Cerebellar nuclear complex (tissue), 1 donor: ENCODE measurements at regions not wholly inside any gene's neighbourhood (a gene's known extent, or its start where the extent isn't known, plus 50 kb on each side); places are given as distances from the start of the nearest gene placed in this dataset.
"Not testable (repeated sequence)": the region's sequence is repeated elsewhere in the genome, so short reads cannot be mapped to it uniquely, and the experiment has no call there.

Experiments used
- DNase-seq, 2 experiments: peaks; one replicate each; lab custom pipeline; 2025; lab: John Stamatoyannopoulos, UW

- DNase-seq, result no peak
These were observed 199.5 kb downstream of the TBC1D2B start for GRCh38 chr15:77877869-77878577.

- not testable (repeated sequence) for DNase-seq
These were observed 201.2 kb downstream of the TBC1D2B start for GRCh38 chr15:77876107-77876820.

GRCh38 chr15:77875066-77875721 is 202.3 kb downstream of the TBC1D2B start:
- not testable (repeated sequence) for DNase-seq

GRCh38 chr15:77874063-77874462 is 203.4 kb downstream of the TBC1D2B start:
- DNase-seq, result no peak

GRCh38 chr15:77872521-77873425 is 204.7 kb downstream of the TBC1D2B start:
- DNase-seq, result not testable (repeated sequence)

GRCh38 chr15:77871852-77872371 is 205.6 kb downstream of the TBC1D2B start:
- no peak for DNase-seq

- DNase-seq, result peak in 1 of 2 experiments; percentile 13
These were observed 207.1 kb downstream of the TBC1D2B start for GRCh38 chr15:77870195-77871065.

- no peak for DNase-seq
These were observed 208.3 kb downstream of the TBC1D2B start for GRCh38 chr15:77869021-77869895.

GRCh38 chr15:77868048-77868629 is 209.4 kb downstream of the TBC1D2B start:
- not testable (repeated sequence) for DNase-seq

- no peak for DNase-seq
These were observed 210.1 kb downstream of the TBC1D2B start for GRCh38 chr15:77867266-77868047.

GRCh38 chr15:77866596-77867125 is 210.8 kb downstream of the TBC1D2B start:
- no peak for DNase-seq

- no peak for DNase-seq
These were observed 211.3 kb downstream of the TBC1D2B start for GRCh38 chr15:77866186-77866585.

GRCh38 chr15:77865701-77866100 is 211.8 kb downstream of the TBC1D2B start:
- no peak for DNase-seq

GRCh38 chr15:77865106-77865610 is 212.4 kb downstream of the TBC1D2B start:
- no peak for DNase-seq

- no peak for DNase-seq
These were observed 213.1 kb downstream of the TBC1D2B start for GRCh38 chr15:77864211-77865105.

- DNase-seq, result no peak
These were observed 213.9 kb downstream of the TBC1D2B start for GRCh38 chr15:77863491-77864105.
